Left ventricle myocardium superior (tissue), 1 donor: ENCODE measurements at regions not wholly inside any gene's neighbourhood (a gene's known extent, or its start where the extent isn't known, plus 50 kb on each side); places are given as distances from the start of the nearest gene placed in this dataset.

Experiments
- ATAC-seq: fragments of 200-7000 bp; cut with Tn5 transposase; one replicate; pipeline ENCODE4 v1.9.1; 2020; ENCODE audit warnings: mild to moderate bottlenecking, moderate library complexity
- DNase-seq: peaks from one replicate; pipeline ENCODE4 v3.0.0-alpha.2; 2020
- intact Hi-C: fragments of 100-400 bp; cut with micrococcal nuclease; formaldehyde crosslinking; loops from one replicate; pipeline ENCODE4 v1.11.0; 2022
- donor health status: DM: no; HTN: yes; CAD: no; lungs with severe emphysema.

DNA sequence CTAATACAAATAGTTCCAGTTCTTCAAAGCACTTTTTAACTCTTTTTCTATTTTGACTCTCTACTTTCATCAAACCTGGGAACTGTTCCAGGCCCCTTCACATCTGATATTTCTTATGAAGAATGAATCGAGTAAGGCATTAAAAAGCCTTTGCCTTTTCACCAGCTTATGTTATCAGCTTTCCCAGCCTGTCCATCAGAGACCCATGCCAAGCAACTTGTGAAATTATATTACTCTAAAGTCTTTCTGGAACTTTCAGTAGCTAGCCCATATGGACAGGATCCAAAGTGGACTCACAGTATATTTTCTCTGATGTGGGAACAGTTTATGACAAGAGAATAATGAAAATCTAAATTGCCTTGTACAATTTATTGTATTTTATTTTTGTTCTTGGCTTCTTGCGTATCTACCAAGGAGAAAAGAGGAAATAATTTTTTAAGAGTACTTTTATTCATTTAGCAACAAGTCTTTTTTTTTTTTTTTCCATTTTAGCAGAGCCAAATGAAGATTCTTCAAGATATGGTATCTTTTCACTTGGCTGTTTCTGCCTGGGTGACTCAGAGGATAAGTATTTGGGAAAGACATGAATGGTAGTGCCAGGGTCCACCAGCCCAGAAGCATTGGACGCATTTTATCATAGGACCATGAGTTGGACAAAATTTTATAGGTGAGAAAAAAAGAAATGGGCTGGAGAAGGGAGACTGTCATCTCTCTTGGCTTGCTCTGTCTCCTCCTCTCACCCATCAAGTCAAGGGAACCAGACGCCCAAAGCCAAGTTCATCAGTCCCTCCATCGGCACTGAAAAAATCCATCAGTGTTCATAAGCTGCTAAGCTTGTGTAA, 195.8 kb upstream of the NEBL start:
- no peak for ATAC-seq
- no peak for DNase-seq
- intact Hi-C loops: no loop called here

DNA sequence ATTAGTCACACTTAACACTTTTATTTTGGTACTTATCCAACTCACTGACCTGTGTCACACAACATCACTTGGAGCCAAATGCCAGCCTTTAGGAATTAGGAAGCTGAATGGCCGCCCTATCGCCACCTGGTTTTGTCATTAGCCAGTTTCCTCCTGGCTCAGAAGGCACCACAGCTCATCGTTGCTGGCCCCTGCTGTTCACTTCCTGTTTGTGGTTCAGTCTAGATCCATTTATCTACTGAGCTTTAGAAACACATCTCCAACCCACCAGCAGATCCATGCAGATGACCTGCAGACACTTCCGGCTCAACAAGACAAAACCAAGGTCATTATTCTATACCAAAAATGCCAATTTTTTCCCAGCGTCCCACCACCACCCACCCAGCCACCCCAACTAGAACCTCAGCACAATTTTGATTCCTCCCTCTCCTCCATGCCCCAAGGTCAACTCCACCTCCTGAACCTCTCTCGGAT, 193.5 kb upstream of the NEBL start:
- intact Hi-C loops: no loop called here
- no peak for DNase-seq
- no peak for ATAC-seq

DNA sequence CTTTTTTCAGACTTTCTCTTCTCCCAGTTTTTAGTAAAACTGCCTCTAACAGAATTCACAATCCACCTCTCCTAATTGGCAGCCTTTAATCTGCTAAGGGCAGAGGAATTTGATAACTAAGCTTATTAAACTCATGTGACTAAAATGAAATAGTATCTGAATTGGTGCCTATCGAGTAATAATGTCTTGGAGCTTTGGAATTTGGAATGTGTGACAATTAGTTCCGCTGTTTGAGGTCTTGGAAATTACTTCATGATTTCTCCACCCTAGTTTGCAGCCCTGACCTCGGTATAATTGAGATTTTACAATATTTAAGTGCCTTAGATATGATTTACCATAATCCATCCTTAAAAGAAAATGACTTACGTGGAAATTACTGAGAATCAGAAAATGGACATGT, 190.4 kb upstream of the NEBL start:
- DNase-seq (no peak), ATAC-seq (no peak)
- intact Hi-C loops: no loop called here

GRCh38 chr10:21084700-21085099, 187.6 kb upstream of the NEBL start:
- ATAC-seq: no peak
- no peak for DNase-seq
- intact Hi-C loops: no loop called here

DNA sequence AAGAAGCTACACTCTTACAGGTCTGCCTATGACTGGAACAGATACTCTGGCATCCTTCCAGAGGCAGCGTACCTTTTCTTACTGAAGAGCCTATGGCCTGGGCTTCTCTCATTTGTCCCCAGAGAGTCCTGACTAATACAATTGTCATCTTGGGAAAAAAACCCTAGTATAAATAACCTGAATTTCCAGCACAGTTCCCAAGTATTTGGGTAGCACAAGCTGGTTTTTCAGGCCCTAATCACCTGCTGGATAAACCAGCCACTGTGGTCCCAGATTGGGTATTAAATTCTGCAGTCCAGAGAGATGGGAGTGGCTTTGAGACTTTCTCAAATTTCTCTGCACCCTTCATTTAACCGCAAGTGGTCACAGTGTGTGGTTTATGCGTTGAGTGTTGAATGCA, 186.8 kb upstream of the NEBL start:
- intact Hi-C loops: no loop called here
- no peak for ATAC-seq

DNA sequence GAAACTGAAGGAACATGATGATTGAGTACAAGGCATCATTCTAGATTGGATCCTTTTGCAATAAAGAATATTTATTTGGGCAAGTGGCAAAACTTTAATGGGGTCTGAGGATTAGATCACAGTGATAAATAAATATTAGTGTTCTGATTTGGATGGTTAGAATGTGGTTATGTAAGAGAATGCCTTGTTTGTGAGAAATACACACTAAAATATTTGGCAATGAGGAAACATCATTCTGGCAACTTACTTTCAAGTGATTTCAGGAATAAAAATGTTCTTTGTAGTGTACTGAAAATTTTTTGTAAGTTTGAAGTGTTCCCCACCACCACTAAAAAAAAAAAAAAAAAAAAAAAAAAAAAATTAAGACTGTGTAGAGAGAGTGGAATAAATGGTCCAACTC, 185.1 kb upstream of the NEBL start:
- no peak for ATAC-seq
- no peak for DNase-seq
- intact Hi-C loops: no loop called here

More for the DNA sequence above, 186.8 kb upstream of the NEBL start:
- DNase-seq: no peak

DNA sequence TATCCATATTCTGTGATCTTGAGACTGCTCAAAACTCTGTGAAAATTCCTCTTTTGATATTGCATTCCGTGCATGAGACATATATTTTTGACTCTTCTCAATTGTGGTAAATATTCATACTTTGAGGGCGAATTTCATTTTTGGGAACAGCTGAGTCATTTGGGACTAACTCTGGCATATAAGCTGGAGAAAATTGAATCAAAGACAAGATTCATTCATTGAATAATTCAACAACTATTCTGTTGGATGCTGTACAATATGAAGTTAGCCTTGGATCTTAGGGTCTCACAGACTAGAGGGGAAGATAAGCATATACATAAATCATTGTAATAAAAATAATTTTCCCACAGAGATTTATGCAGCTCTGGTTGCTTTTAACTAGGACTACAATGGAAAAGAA, 183.2 kb upstream of the NEBL start:
- ATAC-seq: no peak
- intact Hi-C loops: no loop called here

DNA sequence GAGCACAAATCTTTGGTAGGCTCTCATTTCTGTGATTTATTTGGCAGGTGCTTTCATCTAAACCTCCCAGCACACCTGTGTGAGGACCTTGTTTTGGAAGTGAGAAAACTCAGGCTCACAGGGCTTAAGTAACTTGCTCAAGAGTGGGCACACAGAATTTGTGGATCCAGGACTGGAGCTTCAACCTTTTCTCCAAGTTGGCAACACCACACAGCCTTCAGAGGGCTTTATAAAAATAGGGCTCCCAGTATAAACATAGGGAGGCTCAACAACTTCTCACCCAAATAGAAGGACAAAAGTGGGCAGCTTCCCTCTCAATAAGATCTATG, 182.2 kb upstream of the NEBL start:
- ATAC-seq: no peak
- intact Hi-C loops: loop anchor here (2.0 to 10.0 kb wide), 3 partner anchors 190 to 656 kb away; no protein-coding TSS in a partner anchor
- DNase-seq: no peak

More for the DNA sequence above, 183.2 kb upstream of the NEBL start:
- no peak for DNase-seq

DNA sequence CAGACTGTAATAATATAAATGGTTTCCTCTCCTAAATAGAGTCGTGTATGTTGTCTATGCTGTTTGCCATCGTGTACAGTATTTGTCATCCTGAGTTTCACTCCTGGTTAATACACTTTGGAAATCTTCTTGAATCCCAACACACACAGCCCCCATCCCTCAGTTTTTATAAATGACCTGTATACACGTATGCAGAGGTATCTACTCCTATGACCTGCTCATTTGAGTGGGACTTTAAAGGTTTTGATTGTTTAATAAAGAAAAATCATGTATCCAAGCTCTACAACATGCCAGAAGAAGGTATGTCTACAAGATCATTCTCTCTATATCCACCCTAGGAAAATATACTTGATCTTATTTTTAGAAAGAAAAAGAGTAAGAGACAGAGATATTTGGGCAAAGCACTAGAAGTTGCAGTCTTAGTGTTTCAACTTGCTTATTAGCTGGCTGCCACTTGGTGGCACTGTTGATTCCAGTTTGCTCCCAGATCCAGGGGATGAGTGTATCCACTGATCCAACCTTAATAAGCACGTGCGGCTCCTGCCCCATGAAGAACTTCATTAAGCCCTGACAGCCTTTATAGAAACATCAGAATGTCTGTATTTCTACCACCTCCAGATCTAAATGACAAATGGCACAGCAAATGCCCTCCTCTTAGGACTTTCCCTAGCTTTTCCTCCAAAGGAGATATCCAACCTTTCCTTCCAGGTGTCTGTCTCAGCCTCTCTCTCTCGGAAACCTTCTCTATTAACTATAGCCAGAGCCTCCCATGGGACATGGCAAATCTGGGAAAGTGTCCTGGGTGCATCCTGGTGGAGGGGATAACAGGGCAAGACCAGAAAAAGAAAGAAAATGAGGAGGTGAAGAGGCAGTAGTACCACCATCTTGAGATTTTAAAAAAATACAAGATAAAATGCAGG, 181.6 kb upstream of the NEBL start:
- peak; percentile 81 for ATAC-seq
- DNase-seq: peak; percentile 63
- intact Hi-C loops: loop anchor here (2.0 to 10.0 kb wide), 3 partner anchors 190 to 656 kb away; no protein-coding TSS in a partner anchor

- DNase-seq: no peak
- peak; percentile 96 for ATAC-seq
- intact Hi-C loops: loop anchor here (2.0 to 10.0 kb wide), 3 partner anchors 191 to 657 kb away; no protein-coding TSS in a partner anchor
Measured at GRCh38 chr10:21077681-21078080, 180.6 kb upstream of the NEBL start.

GRCh38 chr10:21076381-21076780, 179.3 kb upstream of the NEBL start:
- intact Hi-C loops: loop anchor here (10.0 kb wide), 2 partner anchors 438 to 658 kb away; no protein-coding TSS in a partner anchor
- DNase-seq (no peak), ATAC-seq (no peak)

- ATAC-seq (no peak), DNase-seq (no peak)
- intact Hi-C loops: loop anchor here (10.0 kb wide), 2 partner anchors 439 to 659 kb away; no protein-coding TSS in a partner anchor
Measured at GRCh38 chr10:21075880-21076279, 178.8 kb upstream of the NEBL start.

GRCh38 chr10:21071001-21071673, 174.0 kb upstream of the NEBL start:
- intact Hi-C loops: loop anchor here (10.0 kb wide), 2 partner anchors 444 to 664 kb away; no protein-coding TSS in a partner anchor
- no peak for ATAC-seq
- no peak for DNase-seq

DNA sequence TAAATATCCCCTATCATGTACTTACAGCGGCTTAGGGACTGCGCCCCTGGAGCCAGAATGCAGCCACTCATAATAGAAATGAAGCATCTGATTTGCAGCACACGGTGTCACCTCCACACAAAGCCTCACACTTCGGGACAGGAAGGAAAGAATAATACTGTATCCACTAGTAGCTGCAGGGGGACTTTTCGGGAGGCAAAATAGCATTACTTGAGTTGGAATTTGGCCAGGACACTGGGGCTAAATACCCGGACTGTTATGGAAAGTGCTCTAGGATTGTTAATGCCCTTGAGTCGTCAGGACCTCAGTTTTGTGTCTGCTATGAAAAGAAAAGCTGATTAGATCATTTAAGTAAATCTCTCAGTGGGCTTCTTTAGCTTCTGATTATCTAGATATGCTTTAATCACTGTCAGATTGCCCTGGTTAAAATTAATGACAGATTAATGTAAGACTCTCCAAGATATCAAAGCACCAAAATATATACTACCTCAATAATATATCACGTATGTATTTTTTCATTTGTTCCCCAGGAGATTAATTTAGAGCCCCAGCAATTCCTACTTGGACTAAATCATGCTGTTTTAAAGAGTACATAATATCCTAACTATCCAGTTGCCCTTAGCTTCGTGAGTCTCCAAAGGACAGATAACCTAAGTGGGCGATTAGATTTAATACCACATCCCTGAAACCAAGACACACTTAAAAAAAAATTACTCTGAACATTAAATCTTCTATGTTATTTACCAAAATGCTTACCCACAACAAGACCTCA, 173.0 kb upstream of the NEBL start:
- ATAC-seq (peak; percentile 69), DNase-seq (no peak)
- intact Hi-C loops: loop anchor here (10.0 kb wide), 2 partner anchors 445 to 665 kb away; no protein-coding TSS in a partner anchor

DNA sequence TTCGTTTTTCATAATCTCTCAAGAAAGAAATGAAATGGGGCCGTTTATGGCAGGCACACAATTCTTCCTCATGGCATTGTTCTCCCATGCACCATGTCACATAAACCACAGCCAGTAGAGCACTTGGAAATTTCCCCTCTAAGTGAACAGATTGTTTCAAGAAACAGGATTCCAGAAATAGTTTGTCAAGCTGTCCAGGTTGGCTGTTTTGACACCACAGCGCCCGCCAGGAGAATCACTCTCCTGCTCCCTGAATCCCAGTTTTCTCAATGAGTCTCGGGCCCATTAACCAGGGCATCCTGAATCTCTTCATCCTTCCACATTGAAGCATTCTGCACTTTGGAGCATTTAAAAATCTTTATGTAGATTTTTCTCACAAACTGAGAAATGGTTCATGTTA, 172.2 kb upstream of the NEBL start:
- DNase-seq: no peak
- ATAC-seq: peak; percentile 10
- intact Hi-C loops: no loop called here

- intact Hi-C loops: no loop called here
- DNase-seq: no peak
- peak; percentile 91 for ATAC-seq
Measured at GRCh38 chr10:21068026-21068656, 171.0 kb upstream of the NEBL start.

DNA sequence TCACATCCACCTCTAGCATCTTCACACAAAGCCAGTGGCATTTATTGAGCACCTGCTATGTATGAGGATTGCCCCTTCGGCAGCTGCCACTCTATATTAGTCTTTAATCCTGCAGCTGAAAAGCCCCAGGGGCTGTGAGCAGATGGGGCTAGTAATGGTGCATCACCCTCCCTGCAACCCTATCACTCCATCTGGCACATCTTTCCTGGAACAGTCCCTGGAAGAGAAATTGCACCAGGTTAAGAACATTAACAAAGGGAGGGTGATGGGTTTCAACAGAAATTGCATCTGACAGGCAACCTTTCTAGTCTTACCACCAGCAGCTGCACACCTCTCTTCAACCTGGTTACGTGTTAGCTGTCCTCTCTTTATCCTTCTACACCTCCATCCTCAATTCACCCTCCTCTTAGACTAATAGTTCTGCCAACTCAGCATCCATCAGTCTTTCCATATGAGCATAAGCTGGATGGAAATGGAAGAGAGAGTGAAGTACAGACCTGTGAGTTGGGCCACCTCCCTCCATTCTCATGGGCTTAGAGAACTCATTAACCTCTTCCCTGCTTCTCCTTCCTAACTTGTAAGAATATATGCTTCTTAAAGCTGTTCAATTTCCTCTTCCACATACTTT, 168.6 kb upstream of the NEBL start:
- no peak for DNase-seq
- no peak for ATAC-seq
- intact Hi-C loops: no loop called here

GRCh38 chr10:21061982-21062381, 164.9 kb upstream of the NEBL start:
- DNase-seq: no peak
- no peak for ATAC-seq
- intact Hi-C loops: no loop called here
